ENCODE measurements at regions not wholly inside any gene's neighbourhood (a gene's known extent, or its start where the extent isn't known, plus 50 kb on each side); places are given as distances from the start of the nearest gene placed in this dataset.

GRCh38 chr11:109939166-109939810 is 153.9 kb upstream of the ZC3H12C start:
- H3K4me3 ChIP-seq, result no peak overlapping the region
- H3K27ac ChIP-seq, result no peak overlapping the region
- H3K9me3 ChIP-seq (ENCODE audit: low read depth), result no peaks in the 10 kb centered on the region
- H3K36me3 ChIP-seq, result no peaks in the 10 kb centered on the region
- peak; percentile 86 to 89 for DNase-seq (ENCODE audit: low read depth in 1 of 2, low spot score in 1 of 2)
- no peaks in the 10 kb centered on the region for H3K4me1 ChIP-seq (ENCODE audit: low read depth)
- peak; percentile 71 for TF ChIP-seq CTCF (IDR thresholded peaks at IDR 0.05; ENCODE audit: low read depth, low read length)
- no peaks in the 10 kb centered on the region for H3K27me3 ChIP-seq

GRCh38 chr11:109940816-109941215 is 152.4 kb upstream of the ZC3H12C start:
- no peak for TF ChIP-seq CTCF (IDR thresholded peaks at IDR 0.05; ENCODE audit: low read depth, low read length)
- no peak overlapping the region for H3K4me3 ChIP-seq
- no peaks in the 10 kb centered on the region for H3K36me3 ChIP-seq
- H3K4me1 ChIP-seq (ENCODE audit: low read depth), result no peaks in the 10 kb centered on the region
- peak in 1 of 2 donors; percentile 68 for DNase-seq (ENCODE audit: low read depth in 1 of 2, low spot score in 1 of 2)
- no peaks in the 10 kb centered on the region for H3K9me3 ChIP-seq (ENCODE audit: low read depth)
- no peak overlapping the region for H3K27ac ChIP-seq
- no peaks in the 10 kb centered on the region for H3K27me3 ChIP-seq

GRCh38 chr11:109945626-109946321 is 147.4 kb upstream of the ZC3H12C start:
- Histone ChIP-seq H3K4me3 (no peak overlapping the region), H3K27ac (no peak overlapping the region), H3K27me3 (no peaks in the 10 kb centered on the region), H3K4me1 (ENCODE audit: low read depth) (no peaks in the 10 kb centered on the region), H3K9me3 (ENCODE audit: low read depth) (no peaks in the 10 kb centered on the region), H3K36me3 (no peaks in the 10 kb centered on the region)
- no peak for DNase-seq (ENCODE audit: low read depth in 1 of 2, low spot score in 1 of 2)
- TF ChIP-seq CTCF (IDR thresholded peaks at IDR 0.05; ENCODE audit: low read depth, low read length), result no peak

GRCh38 chr11:109946322-109946846 is 146.8 kb upstream of the ZC3H12C start:
- DNase-seq (ENCODE audit: low read depth in 1 of 2, low spot score in 1 of 2), result peak; percentile 88 to 98
- Histone ChIP-seq H3K4me3 (no peak overlapping the region), H3K4me1 (ENCODE audit: low read depth) (no peaks in the 10 kb centered on the region), H3K36me3 (no peaks in the 10 kb centered on the region), H3K9me3 (ENCODE audit: low read depth) (no peaks in the 10 kb centered on the region), H3K27ac (no peak overlapping the region), H3K27me3 (no peaks in the 10 kb centered on the region)
- peak; percentile 96 for TF ChIP-seq CTCF (IDR thresholded peaks at IDR 0.05; ENCODE audit: low read depth, low read length)

- DNase-seq (ENCODE audit: low read depth in 1 of 2, low spot score in 1 of 2), result no peak
- no peak overlapping the region for H3K4me3 ChIP-seq
- H3K9me3 ChIP-seq (ENCODE audit: low read depth), result no peaks in the 10 kb centered on the region
- no peaks in the 10 kb centered on the region for H3K36me3 ChIP-seq
- H3K27me3 ChIP-seq, result no peaks in the 10 kb centered on the region
- no peak for TF ChIP-seq CTCF (IDR thresholded peaks at IDR 0.05; ENCODE audit: low read depth, low read length)
- H3K27ac ChIP-seq, result no peak overlapping the region
- H3K4me1 ChIP-seq (ENCODE audit: low read depth), result no peaks in the 10 kb centered on the region
These were observed 138.7 kb upstream of the ZC3H12C start for GRCh38 chr11:109954534-109954933.
